ENCODE measurements at regions not wholly inside any gene's neighbourhood (a gene's known extent, or its start where the extent isn't known, plus 50 kb on each side); places are given as distances from the start of the nearest gene placed in this dataset.
"Not testable (repeated sequence)": the region's sequence is repeated elsewhere in the genome, so short reads cannot be mapped to it uniquely, and the experiment has no call there.

GRCh38 chr14:82029038-82029437, 495.4 kb upstream of the SEL1L start:
- Histone ChIP-seq H3K4me3 (ENCODE audit: low read length) (no peak overlapping the region), H2AFZ (ENCODE audit: low read length) (no peak overlapping the region), H3K9ac (ENCODE audit: low read length) (no peak overlapping the region), H3K4me2 (ENCODE audit: low read depth, low read length, poor library complexity, severe bottlenecking) (no peak overlapping the region), H3K79me2 (ENCODE audit: low read length) (no peaks in the 10 kb centered on the region), H3K9me3 (ENCODE audit: low read length) (peaks cover 50% of the 10 kb centered on the region), H3K9me2 (replicated peaks; ENCODE audit: insufficient read depth, low read length) (no peaks in the 10 kb centered on the region), H3K4me1 (ENCODE audit: low read length) (no peaks in the 10 kb centered on the region), H4K20me1 (ENCODE audit: insufficient read depth, low read depth, low read length) (no peaks in the 10 kb centered on the region), H3K36me3 (ENCODE audit: insufficient read depth, low read length) (no peaks in the 10 kb centered on the region), H3K27ac (ENCODE audit: low read length) (no peak overlapping the region), H3K27me3 (ENCODE audit: low read length) (no peaks in the 10 kb centered on the region)
- no peak for DNase-seq

- no peaks in the 10 kb centered on the region for H3K4me1 ChIP-seq (ENCODE audit: low read length)
- H3K4me2 ChIP-seq (ENCODE audit: low read depth, low read length, poor library complexity, severe bottlenecking): no peak overlapping the region
- H2AFZ ChIP-seq (ENCODE audit: low read length): no peak overlapping the region
- DNase-seq: no peak
- no peak overlapping the region for H3K4me3 ChIP-seq (ENCODE audit: low read length)
- H3K9ac ChIP-seq (ENCODE audit: low read length): no peak overlapping the region
- H3K27ac ChIP-seq (ENCODE audit: low read length): no peak overlapping the region
- no peaks in the 10 kb centered on the region for H3K36me3 ChIP-seq (ENCODE audit: insufficient read depth, low read length)
- H3K27me3 ChIP-seq (ENCODE audit: low read length): no peaks in the 10 kb centered on the region
- peaks cover 31% of the 10 kb centered on the region for H3K9me3 ChIP-seq (ENCODE audit: low read length)
- no peaks in the 10 kb centered on the region for H3K79me2 ChIP-seq (ENCODE audit: low read length)
- no peaks in the 10 kb centered on the region for H4K20me1 ChIP-seq (ENCODE audit: insufficient read depth, low read depth, low read length)
- no peaks in the 10 kb centered on the region for H3K9me2 ChIP-seq (replicated peaks; ENCODE audit: insufficient read depth, low read length)
Measured at GRCh38 chr14:82035397-82035796, 501.7 kb upstream of the SEL1L start.

GRCh38 chr14:82038066-82038465, 504.4 kb upstream of the SEL1L start:
- not testable (repeated sequence) for H2AFZ ChIP-seq (ENCODE audit: low read length); H3K4me1 ChIP-seq (ENCODE audit: low read length); H3K27ac ChIP-seq (ENCODE audit: low read length); H3K4me3 ChIP-seq (ENCODE audit: low read length); H3K36me3 ChIP-seq (ENCODE audit: insufficient read depth, low read length); H3K4me2 ChIP-seq (ENCODE audit: low read depth, low read length, poor library complexity, severe bottlenecking); H3K9ac ChIP-seq (ENCODE audit: low read length); DNase-seq; H3K27me3 ChIP-seq (ENCODE audit: low read length); H4K20me1 ChIP-seq (ENCODE audit: insufficient read depth, low read depth, low read length); H3K79me2 ChIP-seq (ENCODE audit: low read length); H3K9me2 ChIP-seq (replicated peaks; ENCODE audit: insufficient read depth, low read length)
- peaks cover 35% of the 10 kb centered on the region for H3K9me3 ChIP-seq (ENCODE audit: low read length)

- Histone ChIP-seq H3K79me2 (ENCODE audit: low read length) (no peaks in the 10 kb centered on the region), H3K27me3 (ENCODE audit: low read length) (no peaks in the 10 kb centered on the region), H3K4me2 (ENCODE audit: low read depth, low read length, poor library complexity, severe bottlenecking) (no peak overlapping the region), H3K4me1 (ENCODE audit: low read length) (no peaks in the 10 kb centered on the region), H3K9ac (ENCODE audit: low read length) (no peak overlapping the region), H4K20me1 (ENCODE audit: insufficient read depth, low read depth, low read length) (no peaks in the 10 kb centered on the region), H3K36me3 (ENCODE audit: insufficient read depth, low read length) (no peaks in the 10 kb centered on the region), H3K9me2 (replicated peaks; ENCODE audit: insufficient read depth, low read length) (no peaks in the 10 kb centered on the region), H3K27ac (ENCODE audit: low read length) (no peak overlapping the region), H2AFZ (ENCODE audit: low read length) (no peak overlapping the region), H3K4me3 (ENCODE audit: low read length) (no peak overlapping the region), H3K9me3 (ENCODE audit: low read length) (peaks cover 54% of the 10 kb centered on the region)
- DNase-seq: no peak
Measured at GRCh38 chr14:82045339-82045738, 511.7 kb upstream of the SEL1L start.

- Histone ChIP-seq H2AFZ (ENCODE audit: low read length) (no peak overlapping the region), H3K27ac (ENCODE audit: low read length) (no peak overlapping the region), H3K9ac (ENCODE audit: low read length) (no peak overlapping the region), H3K4me2 (ENCODE audit: low read depth, low read length, poor library complexity, severe bottlenecking) (no peak overlapping the region), H3K79me2 (ENCODE audit: low read length) (no peaks in the 10 kb centered on the region), H3K4me3 (ENCODE audit: low read length) (no peak overlapping the region), H4K20me1 (ENCODE audit: insufficient read depth, low read depth, low read length) (no peaks in the 10 kb centered on the region), H3K4me1 (ENCODE audit: low read length) (no peaks in the 10 kb centered on the region), H3K36me3 (ENCODE audit: insufficient read depth, low read length) (no peaks in the 10 kb centered on the region), H3K9me3 (ENCODE audit: low read length) (peaks cover 53% of the 10 kb centered on the region), H3K9me2 (replicated peaks; ENCODE audit: insufficient read depth, low read length) (no peaks in the 10 kb centered on the region), H3K27me3 (ENCODE audit: low read length) (no peaks in the 10 kb centered on the region)
- no peak for DNase-seq
Measured at GRCh38 chr14:82046512-82047226, 513.0 kb upstream of the SEL1L start.

GRCh38 chr14:82047777-82048470, 514.3 kb upstream of the SEL1L start:
- Histone ChIP-seq H4K20me1 (ENCODE audit: insufficient read depth, low read depth, low read length) (no peaks in the 10 kb centered on the region), H3K36me3 (ENCODE audit: insufficient read depth, low read length) (no peaks in the 10 kb centered on the region), H3K9ac (ENCODE audit: low read length) (no peak overlapping the region), H2AFZ (ENCODE audit: low read length) (no peak overlapping the region), H3K4me2 (ENCODE audit: low read depth, low read length, poor library complexity, severe bottlenecking) (no peak overlapping the region), H3K4me1 (ENCODE audit: low read length) (no peaks in the 10 kb centered on the region), H3K9me3 (ENCODE audit: low read length) (peaks cover 48% of the 10 kb centered on the region), H3K79me2 (ENCODE audit: low read length) (no peaks in the 10 kb centered on the region), H3K9me2 (replicated peaks; ENCODE audit: insufficient read depth, low read length) (no peaks in the 10 kb centered on the region), H3K4me3 (ENCODE audit: low read length) (no peak overlapping the region), H3K27me3 (ENCODE audit: low read length) (no peaks in the 10 kb centered on the region), H3K27ac (ENCODE audit: low read length) (no peak overlapping the region)
- no peak for DNase-seq

GRCh38 chr14:82052778-82053177, 519.1 kb upstream of the SEL1L start:
- no peaks in the 10 kb centered on the region for H4K20me1 ChIP-seq (ENCODE audit: insufficient read depth, low read depth, low read length)
- no peak overlapping the region for H3K27ac ChIP-seq (ENCODE audit: low read length)
- H3K9ac ChIP-seq (ENCODE audit: low read length): no peak overlapping the region
- H3K4me2 ChIP-seq (ENCODE audit: low read depth, low read length, poor library complexity, severe bottlenecking): no peak overlapping the region
- no peaks in the 10 kb centered on the region for H3K36me3 ChIP-seq (ENCODE audit: insufficient read depth, low read length)
- H3K4me1 ChIP-seq (ENCODE audit: low read length): no peaks in the 10 kb centered on the region
- H3K9me3 ChIP-seq (ENCODE audit: low read length): peaks cover 37% of the 10 kb centered on the region
- peak; percentile 36 for DNase-seq
- H3K9me2 ChIP-seq (replicated peaks; ENCODE audit: insufficient read depth, low read length): no peaks in the 10 kb centered on the region
- H2AFZ ChIP-seq (ENCODE audit: low read length): no peak overlapping the region
- no peaks in the 10 kb centered on the region for H3K27me3 ChIP-seq (ENCODE audit: low read length)
- H3K4me3 ChIP-seq (ENCODE audit: low read length): no peak overlapping the region
- H3K79me2 ChIP-seq (ENCODE audit: low read length): no peaks in the 10 kb centered on the region

- DNase-seq: peak; percentile 23
- Histone ChIP-seq H3K27ac (ENCODE audit: low read length) (no peak overlapping the region), H3K9ac (ENCODE audit: low read length) (no peak overlapping the region), H3K9me2 (replicated peaks; ENCODE audit: insufficient read depth, low read length) (no peaks in the 10 kb centered on the region), H3K9me3 (ENCODE audit: low read length) (peaks cover 38% of the 10 kb centered on the region), H3K4me1 (ENCODE audit: low read length) (no peaks in the 10 kb centered on the region), H2AFZ (ENCODE audit: low read length) (no peak overlapping the region), H4K20me1 (ENCODE audit: insufficient read depth, low read depth, low read length) (no peaks in the 10 kb centered on the region), H3K79me2 (ENCODE audit: low read length) (no peaks in the 10 kb centered on the region), H3K4me2 (ENCODE audit: low read depth, low read length, poor library complexity, severe bottlenecking) (no peak overlapping the region), H3K4me3 (ENCODE audit: low read length) (no peak overlapping the region), H3K27me3 (ENCODE audit: low read length) (no peaks in the 10 kb centered on the region), H3K36me3 (ENCODE audit: insufficient read depth, low read length) (no peaks in the 10 kb centered on the region)
Measured at GRCh38 chr14:82055515-82056115, 522.0 kb upstream of the SEL1L start.
